HG02973 (cell line): ENCODE measurements at regions not wholly inside any gene's neighbourhood (a gene's known extent, or its start where the extent isn't known, plus 50 kb on each side); places are given as distances from the start of the nearest gene placed in this dataset.

ENCODE experiments used
- ATAC-seq: cut with Tn5 transposase; IDR thresholded peaks from one replicate; pipeline ENCODE4 v1.9.1; 2021; ENCODE audit warnings: moderate library complexity; ENCODE audit not compliant: unreplicated experiment

DNA sequence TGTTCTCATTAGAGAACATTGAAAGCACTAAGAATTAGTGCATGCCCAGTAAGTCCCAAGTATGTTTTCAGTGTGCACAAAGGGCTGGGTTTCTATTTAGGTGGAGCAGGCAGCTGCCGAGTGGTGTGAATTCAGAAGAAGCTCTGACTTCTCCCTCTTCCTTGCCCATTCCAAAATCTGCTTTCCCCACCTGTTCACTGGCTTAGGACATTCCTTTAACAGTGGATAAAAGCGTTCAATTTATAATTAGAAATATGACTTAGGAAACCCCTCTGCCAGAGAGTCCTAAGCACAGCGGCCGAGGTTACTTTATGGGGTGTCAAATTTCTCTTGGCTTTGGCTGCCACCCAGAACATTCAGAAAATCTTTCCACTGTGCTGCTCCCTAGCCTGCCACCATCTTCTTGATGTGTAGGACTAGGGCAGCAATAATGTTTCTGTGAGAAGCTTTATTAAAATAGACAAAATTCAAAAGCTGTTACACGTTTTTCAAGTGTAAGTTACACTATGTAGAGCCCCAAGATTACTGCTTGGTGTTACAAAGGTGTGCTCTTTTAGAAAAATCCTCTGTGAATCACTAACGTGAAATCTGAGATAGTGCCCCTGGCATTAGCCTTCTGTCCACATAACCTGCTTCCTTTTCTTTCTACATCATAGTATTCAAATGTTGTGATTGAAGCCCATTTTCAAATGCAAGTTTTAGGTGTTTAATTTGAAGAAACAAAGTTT lies 191.6 kb upstream of the ANKRD50 start:
- no peak for ATAC-seq

DNA sequence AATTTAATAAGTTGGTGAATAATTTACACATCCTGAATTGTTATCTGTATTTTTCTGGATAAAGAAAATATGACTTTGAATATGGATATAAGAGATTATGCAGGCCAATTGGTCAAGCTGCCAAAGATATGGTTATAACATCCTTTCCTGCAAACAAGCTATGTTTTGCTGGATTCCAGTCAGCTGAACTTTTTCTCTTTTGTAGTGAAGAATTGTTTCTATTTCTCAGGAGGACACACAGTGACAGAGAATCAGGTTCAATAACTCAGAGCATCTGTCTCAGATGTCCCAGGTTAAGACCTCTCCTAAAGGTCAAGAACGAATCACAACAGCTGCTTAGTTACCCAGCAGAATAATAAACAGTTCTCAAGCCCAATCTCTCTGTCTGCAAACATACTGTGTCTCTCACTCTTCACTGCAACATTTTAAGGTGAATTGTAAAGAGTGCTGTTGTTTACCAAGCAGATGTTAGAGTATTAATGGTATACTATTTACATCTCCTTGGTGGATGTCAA lies 189.5 kb upstream of the ANKRD50 start:
- ATAC-seq: no peak

DNA sequence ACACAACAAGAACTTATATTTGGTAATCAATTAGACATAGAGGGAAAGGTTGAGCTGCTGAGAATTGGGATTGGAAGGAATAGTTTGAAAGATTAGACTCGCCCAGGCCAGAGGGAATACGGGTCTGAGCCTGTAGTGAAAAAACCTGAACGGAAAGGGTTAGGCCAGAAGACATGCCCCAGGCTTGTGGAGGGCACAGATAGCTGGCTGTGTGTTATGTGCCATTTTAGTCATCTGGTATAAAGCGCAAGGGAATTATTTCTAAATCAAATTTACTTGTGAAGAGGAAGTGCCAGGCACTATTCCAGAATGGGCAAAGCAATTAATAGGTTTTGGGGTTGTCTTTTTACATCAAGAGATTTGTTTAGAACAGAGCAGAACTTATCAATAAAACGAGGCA lies 187.5 kb upstream of the ANKRD50 start:
- ATAC-seq: no peak

DNA sequence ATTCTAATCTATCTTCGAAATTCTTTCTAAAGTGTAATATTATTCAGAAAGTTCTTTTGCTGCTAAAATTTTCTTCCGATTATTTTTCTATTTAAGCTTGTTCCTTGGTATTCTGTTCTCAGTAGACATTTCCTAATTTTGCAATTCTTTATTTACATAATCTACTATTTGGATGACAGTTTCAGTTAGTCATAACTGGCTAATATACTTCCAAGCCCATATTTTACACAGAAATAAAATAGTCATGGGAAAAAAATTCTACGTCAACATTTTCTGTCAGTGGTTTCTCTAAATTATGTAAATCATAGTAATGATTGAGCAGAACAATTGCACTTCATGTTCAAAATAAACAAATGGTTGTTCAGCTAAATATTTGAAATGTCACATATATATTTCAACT lies 178.0 kb upstream of the ANKRD50 start:
- no peak for ATAC-seq

DNA sequence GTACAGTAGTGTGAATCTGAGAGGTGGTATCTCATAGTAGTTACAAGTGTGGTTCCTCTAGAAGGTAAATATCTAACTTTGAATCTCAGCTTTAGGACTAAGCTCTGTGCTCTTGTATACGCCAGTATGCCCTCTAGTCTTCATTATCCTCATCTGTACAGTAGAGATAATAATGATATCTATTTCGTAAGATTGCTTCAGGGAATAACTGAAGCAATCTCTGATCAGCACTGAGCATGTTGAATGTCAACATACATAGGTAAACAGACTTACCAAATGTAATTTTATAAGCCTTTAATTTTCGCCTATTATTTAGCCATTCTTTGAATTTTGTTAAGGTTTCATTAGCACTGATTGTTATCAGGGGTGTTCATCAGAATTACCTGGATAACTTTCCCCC lies 175.2 kb upstream of the ANKRD50 start:
- no peak for ATAC-seq

DNA sequence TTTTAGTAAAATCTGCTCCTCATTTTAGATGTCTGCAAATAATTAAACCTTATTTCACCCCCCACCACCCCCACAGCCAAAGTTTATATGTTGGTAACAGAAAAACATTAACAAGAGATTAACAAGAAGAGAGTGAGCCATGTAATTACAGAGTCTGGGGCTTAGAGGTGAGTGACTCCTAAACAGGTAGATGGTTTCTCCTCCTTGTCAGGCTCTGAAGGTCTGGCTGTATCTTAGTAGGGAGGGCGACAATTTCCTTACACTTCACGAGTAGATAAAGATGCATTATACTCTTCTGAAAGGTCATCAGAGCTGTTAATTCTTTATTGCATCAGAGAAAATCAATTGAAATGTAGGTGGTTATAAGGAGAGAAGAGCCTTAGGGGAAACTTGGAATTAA lies 171.8 kb upstream of the ANKRD50 start:
- no peak for ATAC-seq

DNA sequence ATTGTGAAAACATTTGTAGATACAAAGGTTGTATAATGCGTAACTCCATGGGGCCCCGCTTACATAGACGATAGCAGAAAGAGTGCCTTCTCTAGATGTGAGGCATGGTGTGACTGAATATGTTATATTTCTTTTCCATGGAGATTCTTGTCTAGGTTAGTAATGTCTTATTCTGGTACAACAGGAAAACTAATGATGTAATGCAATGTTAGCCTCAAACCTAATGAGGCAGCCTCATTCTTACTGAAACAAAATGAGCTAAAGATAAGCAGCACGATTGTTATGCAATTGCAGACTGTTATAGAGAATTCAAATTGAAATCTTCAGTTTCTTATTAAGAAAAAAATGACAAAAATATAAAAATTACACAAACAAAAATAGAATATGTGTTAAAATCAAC lies 171.1 kb upstream of the ANKRD50 start:
- ATAC-seq: no peak

DNA sequence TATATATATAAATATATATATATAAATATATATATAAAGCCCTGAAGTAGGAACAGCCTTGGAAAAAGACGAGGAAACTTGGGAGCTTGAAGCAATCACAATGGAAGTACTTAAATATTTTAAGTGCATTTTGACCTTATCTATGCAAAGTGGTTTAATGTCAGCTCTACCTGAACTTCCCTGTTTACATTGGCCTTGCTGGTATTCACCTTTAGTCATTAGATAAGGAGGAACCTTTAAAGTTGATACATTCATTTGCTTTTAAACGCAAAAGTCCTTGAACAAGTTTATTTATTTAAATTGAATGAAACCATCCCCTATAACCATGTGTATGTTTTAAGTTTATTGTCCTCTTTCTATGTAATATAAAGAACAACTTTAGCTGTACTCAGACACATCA lies 166.7 kb upstream of the ANKRD50 start:
- no peak for ATAC-seq

DNA sequence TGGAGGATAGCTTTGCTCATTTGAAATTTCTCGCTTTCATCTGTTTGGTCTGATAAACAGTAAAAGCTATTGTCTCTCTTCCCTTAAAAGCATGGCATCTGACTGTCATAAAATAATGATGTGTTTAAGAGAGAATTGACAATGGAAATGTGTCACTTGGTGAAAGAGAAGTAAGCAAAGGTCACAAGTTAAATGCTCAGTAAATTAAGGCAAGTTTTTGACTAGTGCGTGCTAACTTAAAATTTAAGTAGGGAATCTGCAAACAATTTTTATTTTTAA lies 161.6 kb upstream of the ANKRD50 start:
- ATAC-seq: no peak

DNA sequence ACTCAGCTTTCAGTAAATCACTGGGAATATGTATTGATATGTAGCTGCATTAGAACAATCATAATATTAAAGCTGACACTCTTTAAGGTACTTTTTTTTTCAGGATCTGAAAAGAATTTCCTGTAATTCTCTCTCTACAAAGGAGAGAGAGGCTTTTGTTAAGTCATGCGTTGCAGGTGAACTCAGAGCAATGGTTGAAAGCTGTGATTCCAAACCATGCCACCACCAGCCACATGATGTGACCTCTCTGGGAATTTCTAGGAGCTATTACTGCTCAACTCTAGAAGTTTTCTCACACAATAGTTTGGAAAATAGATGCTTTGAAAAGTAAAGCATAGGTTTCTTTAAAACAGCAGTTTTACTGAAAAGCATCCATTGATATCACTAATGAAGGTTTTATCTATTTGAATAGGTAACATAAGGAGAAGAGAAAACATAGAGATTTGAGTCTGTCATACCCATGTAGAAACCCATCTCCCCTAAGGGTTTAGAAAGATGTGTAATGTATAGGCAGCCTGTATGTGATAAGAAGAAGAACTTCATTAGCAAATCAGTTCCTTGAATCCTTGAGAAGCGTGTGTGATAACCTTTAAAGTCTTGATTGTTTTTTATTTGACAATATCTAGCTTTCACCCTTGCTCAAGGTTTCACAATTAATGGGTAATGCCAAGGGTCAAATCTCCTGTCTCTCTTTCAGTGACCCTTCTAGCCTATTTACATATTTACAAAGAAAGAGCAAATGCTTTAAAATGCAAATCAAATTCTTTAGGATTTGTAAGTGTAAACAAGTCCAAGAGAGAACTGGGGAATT lies 161.0 kb upstream of the ANKRD50 start:
- ATAC-seq: no peak

DNA sequence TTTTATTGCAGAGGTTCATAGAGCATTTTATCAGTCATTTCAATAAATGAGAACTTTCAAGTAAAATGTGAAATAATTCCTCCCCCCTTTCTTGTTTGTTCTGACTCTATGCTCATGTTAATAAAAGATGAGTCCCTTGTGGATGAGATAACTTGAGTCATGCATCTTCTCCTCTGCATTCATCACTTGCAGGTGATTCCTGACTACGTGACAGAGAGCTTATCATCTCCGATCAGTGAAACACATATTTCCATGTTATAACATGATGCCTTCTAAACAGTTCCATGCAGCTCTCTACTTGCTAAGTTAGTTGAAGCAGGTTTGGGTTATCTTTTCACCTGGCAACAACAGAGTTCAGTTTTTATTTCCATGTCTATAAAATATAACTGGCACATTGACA lies 160.1 kb upstream of the ANKRD50 start:
- no peak for ATAC-seq

DNA sequence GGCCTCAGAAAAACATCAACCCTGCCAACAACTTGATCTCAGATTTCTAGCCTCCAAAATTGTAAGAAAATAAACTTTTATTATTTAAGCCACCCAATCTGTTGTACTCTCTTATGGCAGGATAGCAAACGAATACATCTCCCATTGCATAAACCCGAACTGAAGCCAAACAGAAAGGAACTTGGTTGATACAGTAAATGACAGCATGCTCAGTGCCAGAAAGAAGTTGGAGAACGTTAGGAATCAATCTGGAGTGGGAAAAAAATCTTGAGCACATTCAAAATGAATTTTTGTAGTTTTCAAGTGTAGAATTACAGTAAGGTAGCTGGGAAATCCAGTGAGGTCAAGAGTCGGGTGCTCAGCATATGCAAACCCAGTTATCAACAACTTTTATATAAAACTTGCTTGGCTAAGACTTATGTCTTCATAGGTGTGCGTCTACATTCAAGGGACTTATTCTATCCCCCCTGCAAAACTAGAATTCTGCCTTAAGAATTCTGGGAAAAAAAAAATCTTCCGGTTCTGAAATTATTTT lies 157.5 kb upstream of the ANKRD50 start:
- ATAC-seq: no peak

DNA sequence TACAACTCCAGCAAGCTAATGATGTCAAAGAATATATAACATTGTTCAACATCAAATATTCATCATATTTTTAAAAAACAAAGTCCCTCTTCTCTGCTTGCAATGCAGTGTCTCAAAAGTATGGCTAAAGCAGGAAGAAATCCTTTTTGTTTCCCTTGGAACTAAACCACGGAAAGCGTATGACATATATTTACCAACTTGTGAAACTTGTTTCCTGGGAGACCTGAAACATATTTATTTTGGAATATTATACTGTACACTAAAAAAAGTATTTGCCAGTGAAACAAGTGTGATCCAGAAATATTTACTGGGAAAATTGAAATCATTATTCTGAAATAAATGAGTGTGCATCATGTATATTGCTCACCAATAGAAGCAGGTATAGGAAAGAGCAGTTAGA lies 156.0 kb upstream of the ANKRD50 start:
- no peak for ATAC-seq

DNA sequence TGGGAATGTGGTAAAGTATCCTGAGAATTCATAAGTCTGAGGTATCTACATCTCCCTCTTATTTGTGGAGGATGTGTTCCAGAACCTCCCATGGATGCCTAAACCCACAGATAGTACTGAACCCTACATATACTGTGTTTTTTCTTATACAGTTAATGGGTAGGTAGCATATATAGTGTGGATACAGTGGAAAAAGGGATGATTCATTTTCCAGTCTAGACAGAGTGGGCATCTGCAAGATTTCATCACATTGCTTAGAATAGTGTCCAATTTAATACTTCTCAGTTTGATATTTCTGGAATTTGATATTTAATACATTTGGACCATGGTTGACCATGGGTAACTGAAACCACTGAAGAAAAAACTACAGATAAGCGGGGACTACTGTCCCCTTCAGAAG lies 155.0 kb upstream of the ANKRD50 start:
- no peak for ATAC-seq

DNA sequence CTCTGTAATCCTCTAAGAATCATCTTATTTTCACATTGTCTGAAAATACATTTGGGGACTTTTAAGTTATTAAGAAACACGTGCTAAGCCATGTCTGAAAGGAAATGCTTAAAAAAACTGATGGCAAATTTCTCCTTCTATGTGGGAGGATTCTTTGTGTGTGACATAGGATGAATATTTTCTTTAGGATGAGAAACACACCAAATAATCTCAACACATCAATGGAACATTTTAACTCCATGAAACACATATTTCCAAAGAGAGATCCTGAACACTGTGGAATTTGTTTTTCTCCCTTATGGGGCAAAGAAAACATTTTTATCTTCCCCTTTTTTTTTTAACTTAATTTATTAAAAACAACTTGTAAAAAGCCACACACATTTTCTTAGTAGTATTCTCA lies 153.8 kb upstream of the ANKRD50 start:
- ATAC-seq: no peak

DNA sequence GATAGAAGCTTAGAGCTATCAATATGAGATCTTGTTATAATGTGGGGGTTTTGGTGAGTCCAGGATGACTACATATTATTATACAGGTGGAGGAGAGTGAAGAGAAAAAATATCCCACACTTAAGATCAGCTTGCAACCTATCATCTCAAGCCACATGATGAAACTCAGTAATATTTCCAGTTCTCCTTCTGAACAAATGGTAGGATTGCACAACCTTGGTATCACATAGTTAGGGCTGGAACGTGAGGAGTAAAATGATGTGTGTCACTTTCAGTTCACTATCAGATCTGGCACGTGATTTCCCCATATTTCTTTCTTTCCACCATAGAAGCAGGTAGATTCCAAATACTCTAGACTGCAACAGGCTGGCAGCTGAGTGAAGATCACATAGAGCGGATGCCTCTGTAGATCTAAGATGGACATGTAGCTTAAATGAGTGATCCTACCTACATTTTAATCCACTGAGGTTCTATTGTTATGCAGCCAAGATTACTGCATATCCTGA lies 150.6 kb upstream of the ANKRD50 start:
- ATAC-seq: no peak

DNA sequence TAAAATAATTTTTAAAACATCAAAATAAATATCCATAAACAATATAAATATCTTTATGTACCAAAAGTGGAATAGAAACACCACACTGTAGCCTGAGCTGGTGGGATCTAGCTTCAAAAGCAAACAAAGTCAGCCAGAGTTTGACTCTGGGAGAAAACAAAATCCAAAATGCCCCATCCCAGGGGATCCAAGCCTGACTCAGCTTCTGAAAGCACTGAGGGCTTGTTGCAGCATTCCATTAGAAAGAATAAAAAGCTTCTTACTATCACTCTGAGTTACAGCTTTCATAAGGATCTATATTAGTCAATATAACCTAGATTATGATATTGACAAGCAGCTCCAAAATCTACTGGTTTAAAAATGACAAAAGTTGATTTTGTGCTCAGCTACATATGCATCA lies 149.7 kb upstream of the ANKRD50 start:
- ATAC-seq: no peak

DNA sequence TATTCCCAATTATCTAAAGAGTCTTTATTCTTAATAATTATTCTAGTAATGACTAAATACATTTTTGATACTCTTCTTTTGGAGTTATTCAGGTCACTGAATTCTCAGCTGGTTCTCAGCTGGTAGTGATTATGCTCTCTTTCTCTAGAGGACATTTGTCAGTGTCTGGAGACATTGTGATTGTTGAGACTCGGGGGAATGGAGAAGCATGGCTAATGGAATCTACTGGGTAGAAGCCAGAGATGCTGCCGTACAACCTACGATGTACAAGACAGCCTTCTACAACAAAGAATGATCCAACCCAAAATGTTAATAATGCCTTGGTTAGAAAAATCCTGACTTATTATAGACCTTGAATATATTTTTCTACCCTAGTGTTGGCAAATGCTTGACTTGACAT lies 149.2 kb upstream of the ANKRD50 start:
- ATAC-seq: no peak

DNA sequence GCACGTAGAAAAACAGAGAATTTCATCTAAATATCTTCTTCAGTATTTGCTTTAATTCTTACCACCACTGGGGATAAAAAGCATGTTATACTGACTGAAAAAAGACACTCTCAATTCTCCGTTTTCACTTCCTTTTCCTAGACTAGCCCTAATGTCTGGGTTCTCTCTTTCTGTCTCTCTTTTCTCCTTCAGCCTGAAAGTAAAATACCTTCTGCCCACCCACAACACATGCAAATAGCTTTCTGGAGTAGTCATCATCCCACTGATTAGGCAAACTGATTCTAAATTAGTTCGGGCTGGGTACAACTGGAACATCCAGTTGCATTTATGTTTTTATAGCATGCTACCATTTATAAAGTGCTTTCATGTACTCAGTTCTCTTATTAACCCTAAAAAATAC lies 142.4 kb upstream of the ANKRD50 start:
- ATAC-seq: peak; percentile 76

DNA sequence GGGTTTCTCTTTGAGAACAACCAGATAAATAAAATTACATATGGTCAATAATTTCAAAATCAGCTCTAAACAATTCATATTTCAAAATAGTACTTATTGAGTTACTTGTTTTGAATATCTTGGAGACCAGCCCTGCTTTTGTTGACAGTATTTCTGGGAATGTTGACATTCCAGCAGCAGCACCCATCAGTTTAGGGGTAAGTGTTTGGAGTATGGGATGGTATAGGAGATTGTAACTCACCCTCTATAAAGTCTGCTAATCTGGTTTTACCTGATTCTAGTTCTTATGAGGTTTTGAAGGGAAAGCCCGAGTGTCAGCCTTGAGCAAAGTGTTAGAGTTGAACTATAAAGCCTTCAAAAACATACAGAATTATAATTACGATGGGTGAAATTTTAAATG lies 139.2 kb upstream of the ANKRD50 start:
- no peak for ATAC-seq

DNA sequence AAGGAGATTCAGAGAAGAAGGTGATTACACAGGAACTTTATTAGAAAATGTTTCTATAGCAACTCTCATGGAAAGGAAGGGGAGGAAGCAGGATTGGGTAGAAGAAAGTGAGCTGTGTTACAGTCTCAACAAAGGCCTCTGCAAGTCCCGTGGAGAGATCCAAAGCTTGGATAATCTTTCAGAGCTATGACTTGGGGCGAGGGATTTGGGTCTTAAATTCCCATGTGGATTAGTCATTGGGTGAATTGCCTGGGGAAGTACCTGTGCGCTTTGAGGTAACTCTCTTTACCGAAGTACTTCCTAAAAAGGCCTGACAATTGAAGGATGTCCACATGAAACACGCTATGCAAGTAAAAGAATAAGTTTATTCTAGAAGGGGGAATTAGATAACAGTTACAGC lies 133.8 kb upstream of the ANKRD50 start:
- no peak for ATAC-seq

DNA sequence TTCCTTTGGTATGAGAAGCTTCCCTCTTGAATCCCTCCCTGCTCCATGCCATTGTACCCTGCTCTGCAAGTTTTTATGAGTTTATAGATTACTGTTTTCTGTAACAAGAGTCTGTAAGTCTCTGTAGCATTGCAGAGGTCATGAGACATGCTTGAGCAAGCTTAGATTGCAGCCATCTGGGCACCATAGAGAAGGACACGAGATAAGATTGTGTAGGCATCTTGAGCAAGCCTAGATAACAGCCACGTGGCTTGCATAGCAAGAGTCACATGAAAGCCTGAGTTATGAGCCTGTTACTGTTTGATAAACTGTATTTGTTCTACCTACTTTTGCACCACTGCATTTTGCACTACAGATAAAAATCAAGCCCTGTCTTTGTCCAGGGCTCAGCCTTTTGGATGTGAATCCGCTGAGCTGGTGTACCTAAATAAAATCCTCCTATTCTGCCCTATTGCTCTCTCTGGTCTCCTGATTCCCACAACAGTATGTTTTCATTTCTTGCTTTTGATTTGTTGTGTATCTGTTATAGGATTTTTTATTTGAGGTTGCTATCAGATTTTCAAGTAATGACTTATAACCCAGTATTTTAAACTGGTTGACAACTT lies 127.4 kb upstream of the ANKRD50 start:
- no peak for ATAC-seq
